Lung (tissue), 11 donors: ENCODE measurements at regions not wholly inside any gene's neighbourhood (a gene's known extent, or its start where the extent isn't known, plus 50 kb on each side); places are given as distances from the start of the nearest gene placed in this dataset.

Source experiments
- ATAC-seq: fragments of 200-7000 bp; cut with Tn5 transposase; one replicate; pipeline ENCODE4 v1.9.1; 2020; ENCODE audit warnings: moderate number of reproducible peaks; ENCODE audit not compliant: insufficient read depth, low FRiP score
- DNase-seq, 3 donors: peaks; one replicate each; pipeline ENCODE4 v3.0.0-alpha.2; 2013 to 2017
- H3K27ac ChIP-seq, 2 donors: one replicate each; pipeline ENCODE4 v1.5.1; 2013; ENCODE audit warnings: mild to moderate bottlenecking in 2 of 2, moderate library complexity in 2 of 2, control low read depth in 1 of 2, inconsistent platforms in 1 of 2, low read depth in 1 of 2, low read length in 1 of 2
- H3K27me3 ChIP-seq, 3 donors: one replicate each; pipeline ENCODE4 v1.5.1; 2013; ENCODE audit warnings: low read length in 2 of 3; ENCODE audit not compliant: control insufficient read depth in 3 of 3, insufficient read depth in 3 of 3
- H3K36me3 ChIP-seq, 4 donors: one replicate each; pipeline ENCODE4 v1.5.1; 2013; ENCODE audit warnings: low read length in 4 of 4, mild to moderate bottlenecking in 1 of 4, moderate library complexity in 1 of 4; ENCODE audit not compliant: control insufficient read depth in 4 of 4, insufficient read depth in 4 of 4
- H3K4me1 ChIP-seq, 5 donors: one replicate each; pipeline ENCODE4 v1.5.1; 2013; ENCODE audit warnings: low read length in 5 of 5, mild to moderate bottlenecking in 2 of 5, moderate library complexity in 1 of 5; ENCODE audit not compliant: control insufficient read depth in 5 of 5, insufficient read depth in 5 of 5
- H3K4me3 ChIP-seq: one replicate; pipeline ENCODE4 v1.5.1; 2013; ENCODE audit warnings: mild to moderate bottlenecking, control low read depth, moderate library complexity
- H3K9ac ChIP-seq, 2 donors: one replicate each; pipeline ENCODE4 v1.5.1; 2013; ENCODE audit warnings: low read length in 2 of 2, control low read depth in 1 of 2; ENCODE audit not compliant: insufficient read depth in 1 of 2
- H3K9me3 ChIP-seq, 4 donors: one replicate each; pipeline ENCODE4 v1.5.1; 2013; ENCODE audit warnings: low read length in 3 of 4, mild to moderate bottlenecking in 1 of 4, moderate library complexity in 1 of 4; ENCODE audit not compliant: control insufficient read depth in 4 of 4, insufficient read depth in 3 of 4
- CTCF ChIP-seq: IDR thresholded peaks from 2 replicates; pipeline ENCODE4 v1.5.1; 2012; ENCODE audit warnings: mild to moderate bottlenecking; ENCODE audit errors: control extremely low read depth, extremely low read depth
- WGBS, 2 donors: extraction: QIAGEN DNeasy Blood & Tissue Kit; methylation state at CpG; one replicate each; pipeline ENCODE4 v1.1.7; 2013; 5-methylcytosine and 5-hydroxymethylcytosine counted together
- donor health status: control.
- donor health status: control.
- donor health status: Bipolar disorder and iron deficiency.
- donor health status: healthy.
- donor health status: DM: yes; HTN: yes; CAD: no.

DNA sequence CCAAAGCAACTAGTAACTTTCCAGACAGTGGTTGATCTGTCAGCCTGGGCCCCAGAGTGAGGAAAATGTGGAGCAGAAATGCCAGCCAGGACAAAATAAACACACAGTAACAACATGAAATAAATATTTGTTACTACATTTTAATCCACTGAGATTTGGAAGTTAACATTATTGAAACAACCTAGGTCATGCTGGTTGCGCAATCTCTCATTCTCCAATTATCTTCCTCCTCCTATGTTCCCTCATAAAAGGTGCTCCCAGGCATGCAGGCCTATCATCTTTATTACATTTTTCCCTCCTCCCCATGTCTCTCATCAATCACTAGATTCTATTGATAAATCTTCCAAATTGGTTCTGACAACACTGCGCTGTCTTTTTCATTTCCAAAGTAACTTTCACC is 363.1 kb downstream of the HINT1 start:
- WGBS, 2 donors = 94 to 100% methylated on average over 2 of the region's 2 CpGs
- no peak overlapping the region for H3K27ac ChIP-seq
- no peak for TF ChIP-seq CTCF
- DNase-seq (no peak), ATAC-seq (no peak)
- H3K4me3 ChIP-seq = no peak overlapping the region
- peaks cover 0 to 7% (median 3%) of the 10 kb centered on the region in 4 donors for H3K9me3 ChIP-seq
- no peak overlapping the region for H3K9ac ChIP-seq
- H3K27me3 ChIP-seq = no peaks in the 10 kb centered on the region
- H3K36me3 ChIP-seq = no peaks in the 10 kb centered on the region
- H3K4me1 ChIP-seq = peaks cover 0 to 6% (median 0%) of the 10 kb centered on the region in 5 donors

GRCh38 chr5:130799015-130799414 is 366.0 kb downstream of the HINT1 start:
- no peak overlapping the region for H3K27ac ChIP-seq
- ATAC-seq = no peak
- H3K27me3 ChIP-seq = no peaks in the 10 kb centered on the region
- H3K4me3 ChIP-seq = no peak overlapping the region
- no peak overlapping the region for H3K9ac ChIP-seq
- no peak for TF ChIP-seq CTCF
- no peak for DNase-seq
- peaks cover 0 to 7% (median 3%) of the 10 kb centered on the region in 4 donors for H3K9me3 ChIP-seq
- no peaks in the 10 kb centered on the region for H3K4me1 ChIP-seq
- H3K36me3 ChIP-seq = no peaks in the 10 kb centered on the region

GRCh38 chr5:130797303-130797702 is 367.8 kb downstream of the HINT1 start:
- Histone ChIP-seq H3K4me3 (no peak overlapping the region), H3K27me3 (no peaks in the 10 kb centered on the region), H3K9ac (no peak overlapping the region), H3K27ac (no peak overlapping the region), H3K4me1 (no peaks in the 10 kb centered on the region), H3K36me3 (no peaks in the 10 kb centered on the region), H3K9me3 (peaks cover 0 to 5% (median 2%) of the 10 kb centered on the region in 4 donors)
- no peak for TF ChIP-seq CTCF
- DNase-seq (no peak), ATAC-seq (no peak)
- WGBS, 2 donors = 68 to 90% methylated on average over 3 of the region's 3 CpGs

DNA sequence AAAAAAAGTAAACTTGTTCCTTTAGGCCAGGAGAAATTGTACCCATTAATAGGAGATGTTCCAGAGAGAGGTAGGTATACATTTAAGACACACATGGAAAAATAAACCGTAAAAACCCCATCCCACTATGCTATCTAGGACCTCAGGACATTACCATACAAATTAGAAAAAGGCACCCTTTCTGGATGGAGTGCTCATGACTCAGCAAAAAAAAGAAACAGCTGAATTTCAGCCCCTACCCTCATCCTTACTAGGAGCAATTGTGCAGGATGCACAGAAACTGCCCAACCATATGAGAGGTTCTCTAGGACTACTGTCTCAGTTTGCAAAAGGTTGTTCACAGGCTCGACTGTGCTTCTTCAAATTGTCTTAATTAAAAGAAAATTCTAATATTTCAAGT is 368.2 kb downstream of the HINT1 start:
- Histone ChIP-seq H3K9me3 (peaks cover 0 to 5% (median 0%) of the 10 kb centered on the region in 4 donors), H3K4me1 (no peaks in the 10 kb centered on the region), H3K27me3 (no peaks in the 10 kb centered on the region), H3K36me3 (no peaks in the 10 kb centered on the region), H3K27ac (no peak overlapping the region), H3K9ac (no peak overlapping the region), H3K4me3 (no peak overlapping the region)
- DNase-seq = no peak
- TF ChIP-seq CTCF = no peak
- no peak for ATAC-seq
- 70 to 80% methylated on average over 2 of the region's 2 CpGs for WGBS, 2 donors
